GM23338 (cell line): ENCODE measurements at regions not wholly inside any gene's neighbourhood (a gene's known extent, or its start where the extent isn't known, plus 50 kb on each side); places are given as distances from the start of the nearest gene placed in this dataset.

Source experiments
- ATAC-seq: fragments of 200-7000 bp; cut with Tn5 transposase; 3 replicates; pipeline ENCODE4 v1.9.1; 2020
- DNase-seq: peaks from one replicate; pipeline ENCODE4 v3.0.0-alpha.2; 2015; ENCODE audit warnings: low spot score
- H2AFZ ChIP-seq: fragments of 200-600 bp; sonication (generic); 2 replicates; pipeline ENCODE4 v1.8.0; 2016; ENCODE audit warnings: antibody characterized with exemption, mild to moderate bottlenecking, moderate library complexity
- H3F3A ChIP-seq: fragments of 200-600 bp; sonication (generic); replicated peaks from 2 replicates; pipeline ENCODE4 v1.8.0; 2017; ENCODE audit warnings: antibody characterized with exemption, mixed run types, low read depth
- H3K27ac ChIP-seq: fragments of 200-600 bp; sonication (generic); 2 replicates; pipeline ENCODE4 v1.6.1; 2016; ENCODE audit warnings: low read depth
- H3K27me3 ChIP-seq: fragments of 200-600 bp; sonication (generic); 2 replicates; pipeline ENCODE4 v1.8.0; 2016; ENCODE audit warnings: mild to moderate bottlenecking, mixed run types, moderate library complexity; ENCODE audit not compliant: insufficient read depth
- H3K36me3 ChIP-seq: fragments of 200-600 bp; sonication (generic); 2 replicates; pipeline ENCODE4 v1.8.0; 2016; ENCODE audit warnings: mild to moderate bottlenecking; ENCODE audit not compliant: insufficient read depth
- H3K4me1 ChIP-seq: fragments of 200-600 bp; sonication (generic); 2 replicates; pipeline ENCODE4 v1.8.0; 2016; ENCODE audit warnings: mild to moderate bottlenecking, moderate library complexity; ENCODE audit not compliant: insufficient read depth
- H3K4me2 ChIP-seq: fragments of 200-600 bp; sonication (generic); 2 replicates; pipeline ENCODE4 v1.7.1; 2017; ENCODE audit warnings: mixed run types
- H3K4me3 ChIP-seq: fragments of 200-600 bp; sonication (generic); 2 replicates; pipeline ENCODE4 v1.6.1; 2016; ENCODE audit warnings: mixed run types
- H3K79me2 ChIP-seq: fragments of 200-600 bp; sonication (generic); replicated peaks from 2 replicates; pipeline ENCODE4 v1.8.0; 2017; ENCODE audit warnings: mild to moderate bottlenecking; ENCODE audit not compliant: insufficient read depth
- H3K9me2 ChIP-seq: fragments of 200-600 bp; sonication (generic); 2 replicates; pipeline ENCODE4 v1.8.0; 2017; ENCODE audit not compliant: insufficient read depth
- H4K20me1 ChIP-seq: fragments of 200-600 bp; sonication (generic); replicated peaks from 2 replicates; pipeline ENCODE4 v1.8.0; 2017; ENCODE audit warnings: mild to moderate bottlenecking; ENCODE audit not compliant: insufficient read depth
- H3K27ac Mint-ChIP-seq: 2 replicates; pipeline ENCODE4 v1.8.0; 2020; ENCODE audit warnings: inconsistent platforms, mild to moderate bottlenecking, moderate library complexity, mixed read lengths
- H3K27me3 Mint-ChIP-seq: 3 replicates; pipeline ENCODE4 v1.8.0; 2022; ENCODE audit warnings: low read depth, mild to moderate bottlenecking, moderate library complexity, mixed read lengths, inconsistent platforms; ENCODE audit not compliant: insufficient read depth, poor library complexity
- H3K36me3 Mint-ChIP-seq: 3 replicates; pipeline ENCODE4 v1.8.0; 2021; ENCODE audit warnings: low read depth, mild to moderate bottlenecking, inconsistent platforms, moderate library complexity, mixed read lengths
- H3K4me1 Mint-ChIP-seq: 3 replicates; pipeline ENCODE4 v1.8.0; 2020; ENCODE audit warnings: mild to moderate bottlenecking, inconsistent platforms, mixed read lengths
- H3K4me3 Mint-ChIP-seq: 3 replicates; pipeline ENCODE4 v1.8.0; 2021; ENCODE audit warnings: moderate library complexity, mild to moderate bottlenecking, inconsistent platforms, mixed read lengths
- H3K9me3 Mint-ChIP-seq: 3 replicates; pipeline ENCODE4 v1.8.0; 2020; ENCODE audit warnings: moderate library complexity, mild to moderate bottlenecking, inconsistent platforms, mixed read lengths
- CREB1 ChIP-seq: fragments of 250-450 bp; sonication (Bioruptor Pico); IDR thresholded peaks from 2 replicates; pipeline ENCODE4 v1.5.0; 2020; ENCODE audit warnings: low read depth, mild to moderate bottlenecking, moderate library complexity
- CTCF ChIP-seq, 2 experiments: fragments of 200-600 bp in 1 of 2; sonication (generic) in 1 of 2; conservative IDR thresholded peaks; 2 replicates each; pipeline versions ENCODE4 v1.5.1 to v1.6.1; 2016 to 2017; ENCODE audit warnings: antibody characterized with exemption in 2 of 2, low read depth in 2 of 2, mild to moderate bottlenecking in 2 of 2, moderate library complexity in 1 of 2
- ETS1 ChIP-seq: IDR thresholded peaks from 2 replicates; pipeline ENCODE4 v1.6.1; 2016; ENCODE audit warnings: antibody characterized with exemption
- EZH2 ChIP-seq: fragments of 200-600 bp; sonication (generic); IDR thresholded peaks from one replicate; pipeline ENCODE4 v1.8.0; 2017; ENCODE audit warnings: antibody characterized with exemption, mild to moderate bottlenecking, low read depth; ENCODE audit not compliant: unreplicated experiment
- EZH2phosphoT487 ChIP-seq: fragments of 200-600 bp; sonication (generic); IDR thresholded peaks from one replicate; pipeline ENCODE4 v1.8.1; 2018; ENCODE audit warnings: antibody characterized with exemption; ENCODE audit not compliant: unreplicated experiment
- JUNB ChIP-seq: IDR thresholded peaks from one replicate; pipeline ENCODE4 v1.6.1; 2016; ENCODE audit warnings: antibody characterized with exemption; ENCODE audit not compliant: unreplicated experiment
- NANOG ChIP-seq: IDR thresholded peaks from 2 replicates; pipeline ENCODE4 v1.6.1; 2016; ENCODE audit warnings: antibody characterized with exemption, borderline replicate concordance
- REST ChIP-seq: IDR thresholded peaks from one replicate; pipeline ENCODE4 v1.6.1; 2018; ENCODE audit warnings: antibody characterized with exemption; ENCODE audit not compliant: unreplicated experiment
- ZNF114 ChIP-seq: fragments of 250-450 bp; sonication (Bioruptor Pico); IDR thresholded peaks from 2 replicates; pipeline ENCODE4 v1.5.0; 2020; ENCODE audit warnings: mild to moderate bottlenecking, moderate library complexity
- ZNF331 ChIP-seq: fragments of 250-450 bp; sonication (Bioruptor Pico); IDR thresholded peaks from 2 replicates; pipeline ENCODE4 v1.5.0; 2020; ENCODE audit warnings: low read depth, mild to moderate bottlenecking, moderate library complexity

- TF ChIP-seq CTCF (conservative IDR thresholded peaks at IDR 0.05; ENCODE audit: low read depth in 2 of 2) = no peak
- no peak for TF ChIP-seq NANOG
- TF ChIP-seq ZNF331 (CRISPR knock-in tag) = no peak
- no peak for TF ChIP-seq ZNF114 (CRISPR knock-in tag)
- TF ChIP-seq EZH2phosphoT487 = no peak
- no peak for TF ChIP-seq JUNB
- TF ChIP-seq REST = no peak
These were observed 320.6 kb upstream of the TBX3 start (continued) for GRCh38 chr12:115004470-115005146.

GRCh38 chr12:115002434-115002833, 318.5 kb upstream of the TBX3 start:
- H3K27ac Mint-ChIP-seq = no peak overlapping the region
- no peak for DNase-seq
- no peak for TF ChIP-seq CTCF (conservative IDR thresholded peaks at IDR 0.05; ENCODE audit: low read depth in 2 of 2)
- TF ChIP-seq REST = no peak
- TF ChIP-seq NANOG = no peak
- no peak for TF ChIP-seq ETS1
- TF ChIP-seq EZH2phosphoT487 = no peak
- no peak for TF ChIP-seq ZNF114 (CRISPR knock-in tag)
- no peak for TF ChIP-seq EZH2
- TF ChIP-seq CREB1 (CRISPR knock-in tag) = no peak

More at GRCh38 chr12:115002434-115002833, 318.5 kb upstream of the TBX3 start:
- peaks cover 2% of the 10 kb centered on the region for H3K27me3 Mint-ChIP-seq
- Histone ChIP-seq H3F3A (no peaks in the 10 kb centered on the region), H3K27me3 (no peaks in the 10 kb centered on the region), H2AFZ (no peak overlapping the region), H3K36me3 (no peaks in the 10 kb centered on the region), H3K4me3 (no peak overlapping the region), H3K4me2 (no peak overlapping the region), H3K27ac (no peak overlapping the region), H4K20me1 (no peaks in the 10 kb centered on the region), H3K4me1 (no peaks in the 10 kb centered on the region), H3K9me2 (peaks cover 9% of the 10 kb centered on the region; the same call in 1 of the 2 replicates), H3K79me2 (no peaks in the 10 kb centered on the region)
- no peak overlapping the region for H3K4me3 Mint-ChIP-seq
- no peaks in the 10 kb centered on the region for H3K36me3 Mint-ChIP-seq
- no peak for ATAC-seq
- H3K4me1 Mint-ChIP-seq = no peaks in the 10 kb centered on the region
- no peaks in the 10 kb centered on the region for H3K9me3 Mint-ChIP-seq
